T-helper 17 cell (primary cell): ENCODE measurements at regions not wholly inside any gene's neighbourhood (a gene's known extent, or its start where the extent isn't known, plus 50 kb on each side); places are given as distances from the start of the nearest gene placed in this dataset.

Experiments used
- ATAC-seq: fragments of 150-1000 bp; cut with Tn5 transposase; 2 replicates; pipeline ENCODE4 v1.10.0; 2021; ENCODE audit warnings: mild to moderate bottlenecking, moderate library complexity
- DNase-seq, 3 donors: peaks; one replicate each; pipeline versions ENCODE4 v3.0.0 to v3.0.0-alpha.2; 2020 to 2021
- H3K9me3 ChIP-seq: one replicate; pipeline ENCODE4 v1.7.0; 2013; ENCODE audit warnings: low read length, mild to moderate bottlenecking; ENCODE audit not compliant: control insufficient read depth, poor library complexity, severe bottlenecking
- H3K27ac Mint-ChIP-seq: one replicate; pipeline ENCODE4 v1.8.0; 2022; ENCODE audit warnings: mild to moderate bottlenecking, moderate library complexity, mixed read lengths
- H3K27me3 Mint-ChIP-seq: one replicate; pipeline ENCODE4 v1.8.0; 2022; ENCODE audit warnings: mixed read lengths
- H3K36me3 Mint-ChIP-seq: one replicate; pipeline ENCODE4 v1.8.0; 2022; ENCODE audit warnings: low read depth, mixed read lengths
- H3K4me1 Mint-ChIP-seq: one replicate; pipeline ENCODE4 v1.8.0; 2022; ENCODE audit warnings: mild to moderate bottlenecking, mixed read lengths
- H3K4me3 Mint-ChIP-seq: one replicate; pipeline ENCODE4 v1.8.0; 2022; ENCODE audit warnings: mild to moderate bottlenecking, moderate library complexity, mixed read lengths

- Mint-ChIP-seq H3K27ac (no peak overlapping the region), H3K4me1 (no peaks in the 10 kb centered on the region), H3K27me3 (no peaks in the 10 kb centered on the region), H3K36me3 (no peaks in the 10 kb centered on the region), H3K4me3 (no peak overlapping the region)
- no peak for DNase-seq
- ATAC-seq: no peak
- H3K9me3 ChIP-seq: no peaks in the 10 kb centered on the region
Measured at GRCh38 chr6:95110767-95111166, 466.6 kb upstream of the MANEA start.

GRCh38 chr6:95117236-95117635 is 460.1 kb upstream of the MANEA start:
- no peak overlapping the region for H3K4me3 Mint-ChIP-seq
- ATAC-seq: no peak
- no peak overlapping the region for H3K27ac Mint-ChIP-seq
- H3K9me3 ChIP-seq: no peaks in the 10 kb centered on the region
- H3K4me1 Mint-ChIP-seq: no peaks in the 10 kb centered on the region
- no peaks in the 10 kb centered on the region for H3K27me3 Mint-ChIP-seq
- no peak for DNase-seq
- H3K36me3 Mint-ChIP-seq: no peaks in the 10 kb centered on the region

GRCh38 chr6:95119927-95120326 is 457.4 kb upstream of the MANEA start:
- Mint-ChIP-seq H3K4me1 (no peaks in the 10 kb centered on the region), H3K4me3 (no peak overlapping the region)

GRCh38 chr6:95120984-95121383 is 456.4 kb upstream of the MANEA start:
- no peak overlapping the region for H3K27ac Mint-ChIP-seq

More at GRCh38 chr6:95119927-95120326, 457.4 kb upstream of the MANEA start:
- DNase-seq (no peak), ATAC-seq (no peak)
- Mint-ChIP-seq H3K27ac (no peak overlapping the region), H3K27me3 (no peaks in the 10 kb centered on the region), H3K36me3 (no peaks in the 10 kb centered on the region)
- no peaks in the 10 kb centered on the region for H3K9me3 ChIP-seq

GRCh38 chr6:95127261-95127660 is 450.1 kb upstream of the MANEA start:
- Mint-ChIP-seq H3K4me1 (no peaks in the 10 kb centered on the region), H3K36me3 (no peaks in the 10 kb centered on the region), H3K27ac (no peak overlapping the region), H3K27me3 (no peaks in the 10 kb centered on the region), H3K4me3 (no peak overlapping the region)
- no peaks in the 10 kb centered on the region for H3K9me3 ChIP-seq
- DNase-seq: no peak
- no peak for ATAC-seq

More at GRCh38 chr6:95120984-95121383, 456.4 kb upstream of the MANEA start:
- no peaks in the 10 kb centered on the region for H3K27me3 Mint-ChIP-seq
- H3K4me3 Mint-ChIP-seq: no peak overlapping the region
- ATAC-seq (no peak), DNase-seq (no peak)
- H3K36me3 Mint-ChIP-seq: no peaks in the 10 kb centered on the region
- no peaks in the 10 kb centered on the region for H3K4me1 Mint-ChIP-seq
- H3K9me3 ChIP-seq: no peaks in the 10 kb centered on the region

- Mint-ChIP-seq H3K27ac (no peak overlapping the region), H3K4me1 (no peaks in the 10 kb centered on the region), H3K4me3 (no peak overlapping the region), H3K36me3 (no peaks in the 10 kb centered on the region), H3K27me3 (no peaks in the 10 kb centered on the region)
- no peak for DNase-seq
- no peak for ATAC-seq
- H3K9me3 ChIP-seq: no peaks in the 10 kb centered on the region
Measured at GRCh38 chr6:95128439-95128838, 448.9 kb upstream of the MANEA start.

- DNase-seq (no peak), ATAC-seq (no peak)
- Mint-ChIP-seq H3K27ac (no peak overlapping the region), H3K27me3 (no peaks in the 10 kb centered on the region), H3K4me1 (no peaks in the 10 kb centered on the region), H3K4me3 (no peak overlapping the region), H3K36me3 (no peaks in the 10 kb centered on the region)
- H3K9me3 ChIP-seq: no peaks in the 10 kb centered on the region
Measured at GRCh38 chr6:95128947-95129346, 448.4 kb upstream of the MANEA start.

GRCh38 chr6:95133578-95133977 is 443.8 kb upstream of the MANEA start:
- no peak for ATAC-seq
- no peaks in the 10 kb centered on the region for H3K36me3 Mint-ChIP-seq
- no peaks in the 10 kb centered on the region for H3K9me3 ChIP-seq
- no peak overlapping the region for H3K27ac Mint-ChIP-seq
- DNase-seq: no peak
- no peaks in the 10 kb centered on the region for H3K4me1 Mint-ChIP-seq
- no peaks in the 10 kb centered on the region for H3K27me3 Mint-ChIP-seq
- H3K4me3 Mint-ChIP-seq: no peak overlapping the region

GRCh38 chr6:95135182-95135581 is 442.2 kb upstream of the MANEA start:
- ATAC-seq (no peak), DNase-seq (no peak)
- H3K9me3 ChIP-seq: no peaks in the 10 kb centered on the region
- Mint-ChIP-seq H3K4me3 (no peak overlapping the region), H3K27me3 (no peaks in the 10 kb centered on the region), H3K4me1 (no peaks in the 10 kb centered on the region), H3K36me3 (no peaks in the 10 kb centered on the region), H3K27ac (no peak overlapping the region)

GRCh38 chr6:95142101-95142500 is 435.2 kb upstream of the MANEA start:
- ATAC-seq (no peak), DNase-seq (no peak)
- H3K9me3 ChIP-seq: no peaks in the 10 kb centered on the region
- Mint-ChIP-seq H3K27ac (no peak overlapping the region), H3K4me3 (no peak overlapping the region), H3K4me1 (no peaks in the 10 kb centered on the region), H3K36me3 (no peaks in the 10 kb centered on the region), H3K27me3 (no peaks in the 10 kb centered on the region)

GRCh38 chr6:95142661-95143335 is 434.5 kb upstream of the MANEA start:
- H3K36me3 Mint-ChIP-seq: no peaks in the 10 kb centered on the region
- H3K27me3 Mint-ChIP-seq: no peaks in the 10 kb centered on the region
- ATAC-seq (no peak), DNase-seq (no peak)
- no peak overlapping the region for H3K4me3 Mint-ChIP-seq
- H3K4me1 Mint-ChIP-seq: no peaks in the 10 kb centered on the region
- H3K9me3 ChIP-seq: no peaks in the 10 kb centered on the region
- no peak overlapping the region for H3K27ac Mint-ChIP-seq

- Mint-ChIP-seq H3K27me3 (no peaks in the 10 kb centered on the region), H3K36me3 (no peaks in the 10 kb centered on the region), H3K27ac (no peak overlapping the region), H3K4me1 (no peaks in the 10 kb centered on the region), H3K4me3 (no peak overlapping the region)
- ATAC-seq (no peak), DNase-seq (no peak)
- H3K9me3 ChIP-seq: no peaks in the 10 kb centered on the region
Measured at GRCh38 chr6:95143408-95144180, 433.7 kb upstream of the MANEA start.

- H3K36me3 Mint-ChIP-seq: no peaks in the 10 kb centered on the region
- DNase-seq (no peak), ATAC-seq (no peak)
- no peak overlapping the region for H3K27ac Mint-ChIP-seq
- no peak overlapping the region for H3K4me3 Mint-ChIP-seq
- no peaks in the 10 kb centered on the region for H3K9me3 ChIP-seq
- no peaks in the 10 kb centered on the region for H3K27me3 Mint-ChIP-seq
- no peaks in the 10 kb centered on the region for H3K4me1 Mint-ChIP-seq
Measured at GRCh38 chr6:95145457-95145856, 431.9 kb upstream of the MANEA start.

- Mint-ChIP-seq H3K27me3 (no peaks in the 10 kb centered on the region), H3K4me3 (no peak overlapping the region), H3K4me1 (no peaks in the 10 kb centered on the region), H3K27ac (no peak overlapping the region), H3K36me3 (no peaks in the 10 kb centered on the region)
- H3K9me3 ChIP-seq: no peaks in the 10 kb centered on the region
- DNase-seq (no peak), ATAC-seq (no peak)
Measured at GRCh38 chr6:95159557-95159956, 417.8 kb upstream of the MANEA start.
